Esophagus squamous epithelium (tissue), 4 donors: ENCODE measurements at regions not wholly inside any gene's neighbourhood (a gene's known extent, or its start where the extent isn't known, plus 50 kb on each side); places are given as distances from the start of the nearest gene placed in this dataset.

Source experiments
- POLR2A ChIP-seq, 4 donors: fragments of 450-650 bp; IDR thresholded peaks; one replicate each; pipeline ENCODE4 v1.6.1; 2017; ENCODE audit warnings: antibody characterized with exemption in 4 of 4, mild to moderate bottlenecking in 4 of 4, moderate library complexity in 3 of 4
- TF ChIP-seq, protein P1 (sequence below), 6 experiments: fragments of 450-650 bp in 4 of 6; fragments of 200-600 bp in 2 of 6; sonication (generic) in 2 of 6; IDR thresholded peaks; one replicate each; pipeline ENCODE4 v1.5.1; 2016 to 2019; ENCODE audit warnings: antibody characterized with exemption in 6 of 6, mild to moderate bottlenecking in 4 of 6, moderate library complexity in 4 of 6

DNA sequence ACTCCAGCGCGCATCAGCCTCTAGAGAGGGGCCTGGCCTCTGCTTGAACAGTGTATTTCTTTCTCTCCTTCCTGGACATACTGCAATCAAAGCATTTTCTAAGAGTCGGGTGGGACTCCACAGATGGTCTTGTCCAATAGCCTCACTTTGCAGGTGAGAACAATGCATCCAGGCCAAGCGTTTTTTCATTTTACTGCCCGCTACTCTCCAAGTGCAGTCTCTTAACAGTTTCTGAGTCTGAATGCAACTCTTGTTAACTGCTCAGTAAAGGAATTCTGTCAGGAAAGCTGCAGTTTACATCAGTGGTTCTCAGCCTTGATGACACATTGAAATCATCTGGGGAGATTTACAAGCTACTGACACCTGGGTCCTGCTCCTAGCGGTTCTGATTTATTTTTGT, 57.0 kb downstream of the IRF2BPL start:
- TF ChIP-seq, protein P1, sequence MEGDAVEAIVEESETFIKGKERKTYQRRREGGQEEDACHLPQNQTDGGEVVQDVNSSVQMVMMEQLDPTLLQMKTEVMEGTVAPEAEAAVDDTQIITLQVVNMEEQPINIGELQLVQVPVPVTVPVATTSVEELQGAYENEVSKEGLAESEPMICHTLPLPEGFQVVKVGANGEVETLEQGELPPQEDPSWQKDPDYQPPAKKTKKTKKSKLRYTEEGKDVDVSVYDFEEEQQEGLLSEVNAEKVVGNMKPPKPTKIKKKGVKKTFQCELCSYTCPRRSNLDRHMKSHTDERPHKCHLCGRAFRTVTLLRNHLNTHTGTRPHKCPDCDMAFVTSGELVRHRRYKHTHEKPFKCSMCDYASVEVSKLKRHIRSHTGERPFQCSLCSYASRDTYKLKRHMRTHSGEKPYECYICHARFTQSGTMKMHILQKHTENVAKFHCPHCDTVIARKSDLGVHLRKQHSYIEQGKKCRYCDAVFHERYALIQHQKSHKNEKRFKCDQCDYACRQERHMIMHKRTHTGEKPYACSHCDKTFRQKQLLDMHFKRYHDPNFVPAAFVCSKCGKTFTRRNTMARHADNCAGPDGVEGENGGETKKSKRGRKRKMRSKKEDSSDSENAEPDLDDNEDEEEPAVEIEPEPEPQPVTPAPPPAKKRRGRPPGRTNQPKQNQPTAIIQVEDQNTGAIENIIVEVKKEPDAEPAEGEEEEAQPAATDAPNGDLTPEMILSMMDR (IDR thresholded peaks at IDR 0.05) = no peak
- no peak for TF ChIP-seq POLR2A (IDR thresholded peaks at IDR 0.05)
